ENCODE measurements at regions not wholly inside any gene's neighbourhood (a gene's known extent, or its start where the extent isn't known, plus 50 kb on each side); places are given as distances from the start of the nearest gene placed in this dataset.

GRCh38 chr5:8750100-8750499 is 795.8 kb downstream of the SEMA5A start:
- no peak overlapping the region for H3K9ac ChIP-seq (ENCODE audit: low read depth, low read length)
- no peaks in the 10 kb centered on the region for H3K36me3 ChIP-seq (ENCODE audit: insufficient read depth, low read length)
- H3K4me3 ChIP-seq (ENCODE audit: low read length), result no peak overlapping the region
- no peaks in the 10 kb centered on the region for H3K27me3 ChIP-seq (ENCODE audit: insufficient read depth, low read length)
- H3K9me3 ChIP-seq (ENCODE audit: insufficient read depth, low read depth, low read length), result no peaks in the 10 kb centered on the region
- no peak overlapping the region for H3K27ac ChIP-seq (ENCODE audit: low read depth, low read length)
- H3K4me1 ChIP-seq (ENCODE audit: insufficient read depth, low read length), result no peaks in the 10 kb centered on the region

- Histone ChIP-seq H3K36me3 (ENCODE audit: insufficient read depth, low read length) (no peaks in the 10 kb centered on the region), H3K27ac (ENCODE audit: low read depth, low read length) (no peak overlapping the region), H3K9me3 (ENCODE audit: insufficient read depth, low read depth, low read length) (no peaks in the 10 kb centered on the region), H3K4me1 (ENCODE audit: insufficient read depth, low read length) (no peaks in the 10 kb centered on the region), H3K27me3 (ENCODE audit: insufficient read depth, low read length) (no peaks in the 10 kb centered on the region), H3K9ac (ENCODE audit: low read depth, low read length) (no peak overlapping the region), H3K4me3 (ENCODE audit: low read length) (no peak overlapping the region)
- WGBS, result 94% methylated on average over 4 of the region's 4 CpGs
These were observed 793.9 kb downstream of the SEMA5A start for GRCh38 chr5:8751971-8752370.

GRCh38 chr5:8752595-8752994 is 793.3 kb downstream of the SEMA5A start:
- 83% methylated on average over 1 of the region's 1 CpG for WGBS
- H3K27me3 ChIP-seq (ENCODE audit: insufficient read depth, low read length), result no peaks in the 10 kb centered on the region
- no peaks in the 10 kb centered on the region for H3K4me1 ChIP-seq (ENCODE audit: insufficient read depth, low read length)
- no peak overlapping the region for H3K9ac ChIP-seq (ENCODE audit: low read depth, low read length)
- H3K27ac ChIP-seq (ENCODE audit: low read depth, low read length), result no peak overlapping the region
- H3K4me3 ChIP-seq (ENCODE audit: low read length), result no peak overlapping the region
- no peaks in the 10 kb centered on the region for H3K9me3 ChIP-seq (ENCODE audit: insufficient read depth, low read depth, low read length)
- no peaks in the 10 kb centered on the region for H3K36me3 ChIP-seq (ENCODE audit: insufficient read depth, low read length)

- H3K9ac ChIP-seq (ENCODE audit: low read depth, low read length), result no peak overlapping the region
- 70% methylated on average over 2 of the region's 2 CpGs for WGBS
These were observed 789.3 kb downstream of the SEMA5A start for GRCh38 chr5:8756498-8757084.

GRCh38 chr5:8765886-8766285 is 780.0 kb downstream of the SEMA5A start:
- H3K9me3 ChIP-seq (ENCODE audit: insufficient read depth, low read depth, low read length), result 0 out of 2 replicates have a peak, but pooled peaks cover 5% of the 10 kb centered on the region
- H3K36me3 ChIP-seq (ENCODE audit: insufficient read depth, low read length), result no peaks in the 10 kb centered on the region
- no peak overlapping the region for H3K9ac ChIP-seq (ENCODE audit: low read depth, low read length)
- no peak overlapping the region for H3K4me3 ChIP-seq (ENCODE audit: low read length)
- no peaks in the 10 kb centered on the region for H3K27me3 ChIP-seq (ENCODE audit: insufficient read depth, low read length)
- no peaks in the 10 kb centered on the region for H3K4me1 ChIP-seq (ENCODE audit: insufficient read depth, low read length)
- no peak overlapping the region for H3K27ac ChIP-seq (ENCODE audit: low read depth, low read length)
- WGBS, result 68% methylated on average over 2 of the region's 3 CpGs

More at GRCh38 chr5:8756498-8757084, 789.3 kb downstream of the SEMA5A start:
- Histone ChIP-seq H3K9me3 (ENCODE audit: insufficient read depth, low read depth, low read length) (peaks cover 13% of the 10 kb centered on the region), H3K4me3 (ENCODE audit: low read length) (no peak overlapping the region), H3K27me3 (ENCODE audit: insufficient read depth, low read length) (no peaks in the 10 kb centered on the region), H3K36me3 (ENCODE audit: insufficient read depth, low read length) (no peaks in the 10 kb centered on the region), H3K27ac (ENCODE audit: low read depth, low read length) (no peak overlapping the region), H3K4me1 (ENCODE audit: insufficient read depth, low read length) (no peaks in the 10 kb centered on the region)

- no peaks in the 10 kb centered on the region for H3K9me3 ChIP-seq (ENCODE audit: insufficient read depth, low read depth, low read length)
These were observed 779.4 kb downstream of the SEMA5A start for GRCh38 chr5:8766448-8766847.

GRCh38 chr5:8767111-8767510 is 778.8 kb downstream of the SEMA5A start:
- H3K9me3 ChIP-seq (ENCODE audit: insufficient read depth, low read depth, low read length), result no peaks in the 10 kb centered on the region
- H3K27ac ChIP-seq (ENCODE audit: low read depth, low read length), result no peak overlapping the region
- no peak overlapping the region for H3K4me3 ChIP-seq (ENCODE audit: low read length)
- no peak overlapping the region for H3K9ac ChIP-seq (ENCODE audit: low read depth, low read length)
- 94% methylated on average over 3 of the region's 3 CpGs for WGBS
- H3K27me3 ChIP-seq (ENCODE audit: insufficient read depth, low read length), result no peaks in the 10 kb centered on the region
- no peaks in the 10 kb centered on the region for H3K36me3 ChIP-seq (ENCODE audit: insufficient read depth, low read length)
- H3K4me1 ChIP-seq (ENCODE audit: insufficient read depth, low read length), result no peaks in the 10 kb centered on the region

More at GRCh38 chr5:8766448-8766847, 779.4 kb downstream of the SEMA5A start:
- no CpG with 5 or more reads among the region's 1 CpG for WGBS
- H3K4me3 ChIP-seq (ENCODE audit: low read length), result no peak overlapping the region
- no peaks in the 10 kb centered on the region for H3K4me1 ChIP-seq (ENCODE audit: insufficient read depth, low read length)
- H3K9ac ChIP-seq (ENCODE audit: low read depth, low read length), result no peak overlapping the region
- no peaks in the 10 kb centered on the region for H3K27me3 ChIP-seq (ENCODE audit: insufficient read depth, low read length)
- no peaks in the 10 kb centered on the region for H3K36me3 ChIP-seq (ENCODE audit: insufficient read depth, low read length)
- no peak overlapping the region for H3K27ac ChIP-seq (ENCODE audit: low read depth, low read length)

GRCh38 chr5:8767746-8768145 is 778.1 kb downstream of the SEMA5A start:
- H3K27ac ChIP-seq (ENCODE audit: low read depth, low read length), result no peak overlapping the region
- H3K27me3 ChIP-seq (ENCODE audit: insufficient read depth, low read length), result no peaks in the 10 kb centered on the region
- H3K9me3 ChIP-seq (ENCODE audit: insufficient read depth, low read depth, low read length), result no peaks in the 10 kb centered on the region
- H3K4me3 ChIP-seq (ENCODE audit: low read length), result no peak overlapping the region
- no peaks in the 10 kb centered on the region for H3K36me3 ChIP-seq (ENCODE audit: insufficient read depth, low read length)
- H3K4me1 ChIP-seq (ENCODE audit: insufficient read depth, low read length), result no peaks in the 10 kb centered on the region
- no peak overlapping the region for H3K9ac ChIP-seq (ENCODE audit: low read depth, low read length)
- 95% methylated on average over 3 of the region's 3 CpGs for WGBS

GRCh38 chr5:8769631-8770030 is 776.2 kb downstream of the SEMA5A start:
- H3K9ac ChIP-seq (ENCODE audit: low read depth, low read length), result no peak overlapping the region
- H3K4me3 ChIP-seq (ENCODE audit: low read length), result no peak overlapping the region
- H3K36me3 ChIP-seq (ENCODE audit: insufficient read depth, low read length), result no peaks in the 10 kb centered on the region
- H3K9me3 ChIP-seq (ENCODE audit: insufficient read depth, low read depth, low read length), result no peaks in the 10 kb centered on the region
- no peaks in the 10 kb centered on the region for H3K27me3 ChIP-seq (ENCODE audit: insufficient read depth, low read length)
- 87% methylated on average over 3 of the region's 3 CpGs for WGBS
- H3K27ac ChIP-seq (ENCODE audit: low read depth, low read length), result no peak overlapping the region
- no peaks in the 10 kb centered on the region for H3K4me1 ChIP-seq (ENCODE audit: insufficient read depth, low read length)

GRCh38 chr5:8770431-8770830 is 775.4 kb downstream of the SEMA5A start:
- Histone ChIP-seq H3K36me3 (ENCODE audit: insufficient read depth, low read length) (no peaks in the 10 kb centered on the region), H3K4me1 (ENCODE audit: insufficient read depth, low read length) (no peaks in the 10 kb centered on the region), H3K27ac (ENCODE audit: low read depth, low read length) (no peak overlapping the region), H3K27me3 (ENCODE audit: insufficient read depth, low read length) (no peaks in the 10 kb centered on the region), H3K9ac (ENCODE audit: low read depth, low read length) (no peak overlapping the region), H3K4me3 (ENCODE audit: low read length) (no peak overlapping the region), H3K9me3 (ENCODE audit: insufficient read depth, low read depth, low read length) (no peaks in the 10 kb centered on the region)
- WGBS, result 94% methylated on average over 3 of the region's 3 CpGs

GRCh38 chr5:8773046-8773615 is 772.7 kb downstream of the SEMA5A start:
- no peaks in the 10 kb centered on the region for H3K27me3 ChIP-seq (ENCODE audit: insufficient read depth, low read length)
- no peaks in the 10 kb centered on the region for H3K4me1 ChIP-seq (ENCODE audit: insufficient read depth, low read length)
- H3K27ac ChIP-seq (ENCODE audit: low read depth, low read length), result no peak overlapping the region
- H3K9ac ChIP-seq (ENCODE audit: low read depth, low read length), result no peak overlapping the region
- H3K36me3 ChIP-seq (ENCODE audit: insufficient read depth, low read length), result no peaks in the 10 kb centered on the region
- 94% methylated on average over 4 of the region's 5 CpGs for WGBS
- H3K9me3 ChIP-seq (ENCODE audit: insufficient read depth, low read depth, low read length), result no peaks in the 10 kb centered on the region
- no peak overlapping the region for H3K4me3 ChIP-seq (ENCODE audit: low read length)

GRCh38 chr5:8784692-8785091 is 761.2 kb downstream of the SEMA5A start:
- Histone ChIP-seq H3K27ac (ENCODE audit: low read depth, low read length) (no peak overlapping the region), H3K9ac (ENCODE audit: low read depth, low read length) (no peak overlapping the region), H3K36me3 (ENCODE audit: insufficient read depth, low read length) (no peaks in the 10 kb centered on the region), H3K27me3 (ENCODE audit: insufficient read depth, low read length) (no peaks in the 10 kb centered on the region), H3K9me3 (ENCODE audit: insufficient read depth, low read depth, low read length) (no peaks in the 10 kb centered on the region), H3K4me1 (ENCODE audit: insufficient read depth, low read length) (no peaks in the 10 kb centered on the region), H3K4me3 (ENCODE audit: low read length) (no peak overlapping the region)
- 91% methylated on average over 2 of the region's 2 CpGs for WGBS

Measured in HUES64 (cell line).